Osteocyte (in vitro differentiated cells): ENCODE measurements at regions not wholly inside any gene's neighbourhood (a gene's known extent, or its start where the extent isn't known, plus 50 kb on each side); places are given as distances from the start of the nearest gene placed in this dataset.

Experiments
- DNase-seq: peaks from one replicate; pipeline ENCODE4 v3.0.0; 2021; ENCODE audit warnings: mixed read lengths; ENCODE audit not compliant: unreplicated experiment; ENCODE audit errors: extremely low spot score
- H3K27ac Mint-ChIP-seq: one replicate; pipeline ENCODE4 v1.8.0; 2021; ENCODE audit warnings: mild to moderate bottlenecking, mixed read lengths; ENCODE audit not compliant: unreplicated experiment
- H3K27me3 Mint-ChIP-seq: one replicate; pipeline ENCODE4 v1.8.0; 2021; ENCODE audit warnings: mixed read lengths; ENCODE audit not compliant: unreplicated experiment
- H3K36me3 Mint-ChIP-seq: one replicate; pipeline ENCODE4 v1.8.0; 2021; ENCODE audit warnings: mixed read lengths; ENCODE audit not compliant: unreplicated experiment
- H3K4me1 Mint-ChIP-seq: one replicate; pipeline ENCODE4 v1.8.0; 2021; ENCODE audit warnings: mixed read lengths; ENCODE audit not compliant: unreplicated experiment
- H3K4me3 Mint-ChIP-seq: one replicate; pipeline ENCODE4 v1.8.0; 2021; ENCODE audit warnings: mild to moderate bottlenecking, moderate library complexity, mixed read lengths; ENCODE audit not compliant: unreplicated experiment
- H3K9me3 Mint-ChIP-seq: one replicate; pipeline ENCODE4 v1.8.0; 2021; ENCODE audit warnings: mixed read lengths; ENCODE audit not compliant: unreplicated experiment
- CTCF ChIP-seq: fragments of 200-600 bp; sonication (generic); IDR thresholded peaks from 2 replicates; pipeline ENCODE4 v1.5.0; 2021; ENCODE audit warnings: antibody characterized with exemption, mild to moderate bottlenecking, moderate library complexity

- no peak for TF ChIP-seq CTCF
- Mint-ChIP-seq H3K27ac (no peak overlapping the region), H3K36me3 (no peaks in the 10 kb centered on the region), H3K9me3 (no peaks in the 10 kb centered on the region), H3K4me3 (no peak overlapping the region), H3K4me1 (no peaks in the 10 kb centered on the region), H3K27me3 (peaks cover 15% of the 10 kb centered on the region)
- DNase-seq, result no peak
These were observed 200.6 kb upstream of the NR4A3 start for GRCh38 chr9:99621040-99621439.

DNA sequence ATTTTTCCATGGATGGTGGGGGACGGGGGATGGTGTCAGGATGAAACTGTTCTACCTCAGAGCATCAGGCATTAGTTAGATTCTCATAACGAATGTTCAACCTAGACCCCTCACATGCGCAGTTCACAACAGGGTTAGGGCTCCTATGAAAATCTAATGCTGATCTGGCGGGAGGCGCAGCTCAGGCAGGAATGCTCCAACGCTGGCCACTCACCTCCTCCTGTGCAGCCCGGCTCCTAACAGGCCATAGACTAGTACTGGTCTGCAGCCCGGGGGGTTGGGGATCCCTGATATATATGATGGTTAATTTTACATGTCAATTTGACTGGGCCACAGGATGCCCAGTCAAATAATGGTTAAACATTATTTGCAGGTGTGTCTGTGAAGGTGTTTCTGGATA, 199.0 kb upstream of the NR4A3 start:
- no peaks in the 10 kb centered on the region for H3K9me3 Mint-ChIP-seq
- no peak for TF ChIP-seq CTCF
- H3K4me1 Mint-ChIP-seq, result no peaks in the 10 kb centered on the region
- no peak overlapping the region for H3K4me3 Mint-ChIP-seq
- no peak overlapping the region for H3K27ac Mint-ChIP-seq
- H3K27me3 Mint-ChIP-seq, result peaks cover 26% of the 10 kb centered on the region
- no peaks in the 10 kb centered on the region for H3K36me3 Mint-ChIP-seq
- DNase-seq, result no peak

DNA sequence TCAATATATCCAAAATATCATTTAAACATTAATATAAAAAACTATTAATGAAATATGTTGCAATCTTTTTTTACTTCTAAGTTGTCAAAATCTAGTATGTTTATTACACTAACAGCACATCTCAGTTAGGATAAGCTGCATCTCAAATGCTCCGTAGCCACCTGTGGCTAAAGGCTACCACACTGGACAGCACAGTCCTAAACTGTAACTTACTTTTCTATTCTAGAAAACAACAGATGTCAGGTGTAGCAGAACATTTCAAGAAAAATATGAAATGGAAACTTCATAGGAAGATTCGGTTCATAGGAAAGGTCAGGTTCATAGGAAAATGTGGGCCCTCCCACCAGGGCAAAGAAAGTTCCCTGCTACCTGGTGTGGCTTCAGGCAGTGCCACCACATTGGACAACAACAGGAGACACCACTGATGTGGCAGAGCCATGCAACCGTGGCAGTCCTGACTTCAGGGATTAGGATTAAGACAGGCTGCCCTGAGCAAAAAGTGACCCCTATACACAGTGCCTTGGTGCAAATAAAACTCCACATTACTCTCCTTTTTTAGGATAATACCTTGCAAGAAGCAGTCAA, 197.8 kb upstream of the NR4A3 start:
- Mint-ChIP-seq H3K9me3 (no peaks in the 10 kb centered on the region), H3K36me3 (no peaks in the 10 kb centered on the region), H3K4me1 (no peaks in the 10 kb centered on the region), H3K27me3 (peaks cover 27% of the 10 kb centered on the region), H3K27ac (no peak overlapping the region), H3K4me3 (no peak overlapping the region)
- TF ChIP-seq CTCF, result no peak
- no peak for DNase-seq

DNA sequence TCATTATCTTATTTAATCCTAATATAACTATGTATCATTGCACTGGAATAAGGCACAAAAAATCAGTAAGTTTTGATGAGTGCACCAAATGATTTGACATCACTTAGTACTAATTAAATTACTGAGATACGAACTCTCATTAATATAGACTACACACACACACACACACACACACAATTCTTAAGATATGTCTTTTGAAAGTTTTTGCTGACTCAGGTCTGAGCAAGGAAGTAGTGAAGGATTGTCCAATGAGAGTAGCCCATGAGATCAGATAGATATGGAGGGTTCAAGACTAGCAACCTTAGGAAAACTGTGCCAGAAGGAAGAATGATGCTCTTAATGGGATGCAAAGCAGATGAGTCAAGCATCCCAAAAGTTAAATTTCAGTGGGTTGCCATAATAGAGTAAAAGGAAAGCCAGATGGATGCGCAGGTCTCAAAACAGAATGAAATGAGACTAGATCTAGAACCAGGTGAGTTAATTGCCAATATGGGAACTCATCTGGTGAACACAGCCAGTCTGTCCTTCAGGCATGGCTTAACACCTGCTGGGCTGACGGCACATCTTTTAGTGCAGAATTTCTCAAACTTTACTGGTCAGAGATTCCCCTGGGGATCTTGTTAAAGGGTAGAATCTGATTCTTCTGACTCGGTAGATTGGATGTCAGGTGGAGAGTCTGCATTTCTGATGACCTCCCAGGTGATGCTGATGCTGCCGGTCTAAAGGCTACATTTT, 197.0 kb upstream of the NR4A3 start:
- Mint-ChIP-seq H3K27ac (no peak overlapping the region), H3K4me1 (no peaks in the 10 kb centered on the region), H3K9me3 (no peaks in the 10 kb centered on the region), H3K4me3 (no peak overlapping the region), H3K36me3 (no peaks in the 10 kb centered on the region), H3K27me3 (peaks cover 27% of the 10 kb centered on the region)
- no peak for DNase-seq
- TF ChIP-seq CTCF, result no peak

GRCh38 chr9:99626426-99626825, 195.3 kb upstream of the NR4A3 start:
- no peaks in the 10 kb centered on the region for H3K9me3 Mint-ChIP-seq
- H3K4me1 Mint-ChIP-seq, result no peaks in the 10 kb centered on the region
- peaks cover 25% of the 10 kb centered on the region for H3K27me3 Mint-ChIP-seq
- H3K4me3 Mint-ChIP-seq, result no peak overlapping the region
- no peak for TF ChIP-seq CTCF
- no peak for DNase-seq
- H3K36me3 Mint-ChIP-seq, result no peaks in the 10 kb centered on the region
- no peak overlapping the region for H3K27ac Mint-ChIP-seq
